Spleen (tissue), 7 donors: ENCODE measurements at regions not wholly inside any gene's neighbourhood (a gene's known extent, or its start where the extent isn't known, plus 50 kb on each side); places are given as distances from the start of the nearest gene placed in this dataset.

ENCODE experiments used
- CTCF ChIP-seq, 11 experiments: fragments of 200-600 bp in 7 of 11; fragments of 450-650 bp in 4 of 11; sonication (generic) in 4 of 11; IDR thresholded peaks in 8 of 11; conservative IDR thresholded peaks in 3 of 11; 1 replicate in 7 of 11; 2 replicates in 4 of 11; pipeline versions ENCODE4 v1.4.0 to v1.8.0; 2016 to 2021; ENCODE audit warnings: antibody characterized with exemption in 11 of 11, inconsistent platforms in 4 of 11, mild to moderate bottlenecking in 1 of 11
- POLR2A ChIP-seq, 3 donors: fragments of 450-650 bp; IDR thresholded peaks; one replicate each; pipeline ENCODE4 v1.5.1; 2017; ENCODE audit warnings: antibody characterized with exemption in 3 of 3, mild to moderate bottlenecking in 1 of 3
- POLR2AphosphoS5 ChIP-seq, 3 donors: sonication (generic); formaldehyde crosslinking; IDR thresholded peaks; one replicate each; pipeline ENCODE4 v1.5.1; 2017; ENCODE audit warnings: antibody characterized with exemption in 3 of 3
- donor health status: DM: no; HTN: no; CAD: no; lungs with moderate emphysema.
- donor health status: DM: no; HTN: no; CAD: no.
- donor health status: DM: no; HTN: no; CAD: no.

GRCh38 chr6:121816361-121816760 is 380.9 kb downstream of the GJA1 start:
- TF ChIP-seq POLR2AphosphoS5 (IDR thresholded peaks at IDR 0.05) (no peak), CTCF (IDR thresholded peaks at IDR 0.05 in 8 of 11, conservative IDR thresholded peaks at IDR 0.05 in 3 of 11) (no peak), POLR2A (IDR thresholded peaks at IDR 0.05) (no peak)
